ENCODE measurements at regions not wholly inside any gene's neighbourhood (a gene's known extent, or its start where the extent isn't known, plus 50 kb on each side); places are given as distances from the start of the nearest gene placed in this dataset.
"Not testable (repeated sequence)": the region's sequence is repeated elsewhere in the genome, so short reads cannot be mapped to it uniquely, and the experiment has no call there.

DNA sequence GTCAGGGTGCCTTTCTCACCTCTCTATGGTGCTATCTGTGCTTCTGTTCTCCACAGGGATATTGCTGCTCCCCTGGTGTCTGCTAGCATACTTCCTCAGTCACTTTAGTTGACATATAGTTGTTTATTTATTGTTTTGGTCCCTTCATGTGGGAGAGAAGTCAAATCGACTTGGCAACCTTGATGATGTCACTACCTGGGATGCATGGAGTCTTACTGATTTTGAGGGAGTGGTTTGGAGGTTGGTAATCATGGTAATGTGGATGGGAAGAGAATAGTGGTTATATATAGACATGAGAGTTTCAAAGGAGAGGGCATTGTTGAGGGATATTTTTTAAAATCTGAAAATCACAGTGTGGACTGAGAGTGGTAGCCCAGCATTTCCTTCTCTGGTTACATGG, 73.6 kb upstream of the FBXO33 start (continued):
- TF ChIP-seq, protein P1, sequence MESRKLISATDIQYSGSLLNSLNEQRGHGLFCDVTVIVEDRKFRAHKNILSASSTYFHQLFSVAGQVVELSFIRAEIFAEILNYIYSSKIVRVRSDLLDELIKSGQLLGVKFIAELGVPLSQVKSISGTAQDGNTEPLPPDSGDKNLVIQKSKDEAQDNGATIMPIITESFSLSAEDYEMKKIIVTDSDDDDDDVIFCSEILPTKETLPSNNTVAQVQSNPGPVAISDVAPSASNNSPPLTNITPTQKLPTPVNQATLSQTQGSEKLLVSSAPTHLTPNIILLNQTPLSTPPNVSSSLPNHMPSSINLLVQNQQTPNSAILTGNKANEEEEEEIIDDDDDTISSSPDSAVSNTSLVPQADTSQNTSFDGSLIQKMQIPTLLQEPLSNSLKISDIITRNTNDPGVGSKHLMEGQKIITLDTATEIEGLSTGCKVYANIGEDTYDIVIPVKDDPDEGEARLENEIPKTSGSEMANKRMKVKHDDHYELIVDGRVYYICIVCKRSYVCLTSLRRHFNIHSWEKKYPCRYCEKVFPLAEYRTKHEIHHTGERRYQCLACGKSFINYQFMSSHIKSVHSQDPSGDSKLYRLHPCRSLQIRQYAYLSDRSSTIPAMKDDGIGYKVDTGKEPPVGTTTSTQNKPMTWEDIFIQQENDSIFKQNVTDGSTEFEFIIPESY (IDR thresholded peaks at IDR 0.05) = no peak
- TF ChIP-seq HNF4A (conservative IDR thresholded peaks at IDR 0.05) = no peak
- no peak for TF ChIP-seq HNF4G (IDR thresholded peaks at IDR 0.05)
- no peak for TF ChIP-seq SP1 (IDR thresholded peaks at IDR 0.05)

DNA sequence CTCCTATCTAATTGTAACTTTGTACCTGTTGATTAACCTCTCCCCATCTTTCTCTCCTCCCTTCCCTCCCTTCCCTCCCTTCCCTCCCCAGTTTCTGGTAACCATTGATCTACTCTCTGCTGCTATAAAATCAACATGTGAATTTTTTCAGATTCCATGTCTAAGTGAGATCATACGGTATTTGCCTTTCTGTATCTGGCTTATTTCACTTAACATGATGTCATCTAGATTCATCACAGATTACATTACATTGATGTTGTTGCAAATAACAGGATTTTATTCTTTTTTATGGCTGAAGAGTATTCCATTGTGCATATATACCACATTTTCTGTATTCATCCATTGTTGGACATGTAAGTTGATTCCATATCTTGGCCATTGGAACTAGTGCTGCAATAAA, 68.0 kb upstream of the FBXO33 start:
- no peak for DNase-seq (ENCODE audit: low spot score)

GRCh38 chr14:39499514-39499913, 67.3 kb upstream of the FBXO33 start:
- Histone ChIP-seq H3K27me3 (ENCODE audit: control insufficient read depth in 4 of 4, insufficient read depth in 4 of 4, low read length in 3 of 4) (no peaks in the 10 kb centered on the region), H3K36me3 (ENCODE audit: control insufficient read depth in 4 of 4, insufficient read depth in 3 of 4, low read depth in 1 of 4, low read length in 3 of 4) (no peaks in the 10 kb centered on the region), H3K9ac (ENCODE audit: low read depth in 1 of 2, low read length in 2 of 2) (no peak overlapping the region), H3K27ac (ENCODE audit: low read depth in 1 of 2, low read length in 2 of 2) (no peak overlapping the region), H3K4me1 (ENCODE audit: control insufficient read depth in 4 of 4, insufficient read depth in 4 of 4, low read length in 3 of 4) (no peaks in the 10 kb centered on the region), H3K4me3 (ENCODE audit: low read depth in 1 of 3, low read length in 3 of 3) (no peak overlapping the region), H3K9me3 (ENCODE audit: control insufficient read depth in 4 of 4, low read length in 3 of 4) (no peaks in the 10 kb centered on the region)
- TF ChIP-seq JUND (IDR thresholded peaks at IDR 0.05) (no peak), EGR1 (IDR thresholded peaks at IDR 0.05; ENCODE audit: low read depth in 2 of 2) (no peak), NR2F2 (IDR thresholded peaks at IDR 0.05) (no peak), SP1 (IDR thresholded peaks at IDR 0.05) (no peak), YY1 (IDR thresholded peaks at IDR 0.05) (no peak), FOXA2 (IDR thresholded peaks at IDR 0.05) (no peak)
- no peak for DNase-seq (ENCODE audit: low spot score)

More for the DNA sequence above, 68.0 kb upstream of the FBXO33 start:
- Histone ChIP-seq H3K27me3 (ENCODE audit: control insufficient read depth in 4 of 4, insufficient read depth in 4 of 4, low read length in 3 of 4) (no peaks in the 10 kb centered on the region), H3K4me3 (ENCODE audit: low read depth in 1 of 3, low read length in 3 of 3) (no peak overlapping the region), H3K27ac (ENCODE audit: low read depth in 1 of 2, low read length in 2 of 2) (no peak overlapping the region), H3K36me3 (ENCODE audit: control insufficient read depth in 4 of 4, insufficient read depth in 3 of 4, low read depth in 1 of 4, low read length in 3 of 4) (peaks cover 0 to 1% (median 0%) of the 10 kb centered on the region in 4 donors), H3K9ac (ENCODE audit: low read depth in 1 of 2, low read length in 2 of 2) (no peak overlapping the region), H3K9me3 (ENCODE audit: control insufficient read depth in 4 of 4, low read length in 3 of 4) (no peaks in the 10 kb centered on the region), H3K4me1 (ENCODE audit: control insufficient read depth in 4 of 4, insufficient read depth in 4 of 4, low read length in 3 of 4) (no peaks in the 10 kb centered on the region)
- TF ChIP-seq SP1 (IDR thresholded peaks at IDR 0.05) = no peak
- no peak for TF ChIP-seq FOXA2 (IDR thresholded peaks at IDR 0.05)
- no peak for TF ChIP-seq NR2F2 (IDR thresholded peaks at IDR 0.05)
- no peak for TF ChIP-seq RAD21 (IDR thresholded peaks at IDR 0.05)
- TF ChIP-seq GABPA (IDR thresholded peaks at IDR 0.05 in 1 of 2, conservative IDR thresholded peaks at IDR 0.05 in 1 of 2) = no peak
- no peak for TF ChIP-seq YY1 (IDR thresholded peaks at IDR 0.05)
- WGBS = 91% methylated on average over 1 of the region's 1 CpG

- H3K36me3 ChIP-seq (ENCODE audit: control insufficient read depth in 4 of 4, insufficient read depth in 3 of 4, low read depth in 1 of 4, low read length in 3 of 4); H3K27ac ChIP-seq (ENCODE audit: low read depth in 1 of 2, low read length in 2 of 2); H3K4me1 ChIP-seq (ENCODE audit: control insufficient read depth in 4 of 4, insufficient read depth in 4 of 4, low read length in 3 of 4); H3K9ac ChIP-seq (ENCODE audit: low read depth in 1 of 2, low read length in 2 of 2); H3K9me3 ChIP-seq (ENCODE audit: control insufficient read depth in 4 of 4, low read length in 3 of 4); H3K4me3 ChIP-seq (ENCODE audit: low read depth in 1 of 3, low read length in 3 of 3); DNase-seq (ENCODE audit: low spot score); H3K27me3 ChIP-seq (ENCODE audit: control insufficient read depth in 4 of 4, insufficient read depth in 4 of 4, low read length in 3 of 4): not testable (repeated sequence)
- 84% methylated on average over 3 of the region's 3 CpGs for WGBS
Measured at GRCh38 chr14:39497677-39498076, 65.4 kb upstream of the FBXO33 start.

DNA sequence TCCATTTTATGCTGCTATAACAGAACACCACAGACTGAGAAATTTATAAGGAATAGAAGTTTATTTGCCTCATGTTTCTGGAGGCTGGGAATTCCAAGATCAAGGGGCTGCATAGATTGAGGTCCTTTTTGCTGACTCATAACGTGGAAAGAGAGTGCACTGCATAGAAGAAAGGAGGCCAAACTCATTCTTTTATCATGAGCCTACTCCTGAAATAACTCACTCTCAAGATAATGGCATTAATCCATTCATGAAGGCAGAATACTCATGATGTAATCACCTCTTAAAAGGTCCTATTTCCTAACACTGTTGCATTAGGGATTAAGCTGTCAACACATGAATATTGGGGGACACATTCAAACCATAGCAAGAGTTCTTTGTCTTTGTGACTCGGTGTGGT, 60.0 kb upstream of the FBXO33 start:
- Histone ChIP-seq H3K27me3 (ENCODE audit: control insufficient read depth in 4 of 4, insufficient read depth in 4 of 4, low read length in 3 of 4) (no peaks in the 10 kb centered on the region), H3K9me3 (ENCODE audit: control insufficient read depth in 4 of 4, low read length in 3 of 4) (no peaks in the 10 kb centered on the region), H3K27ac (ENCODE audit: low read depth in 1 of 2, low read length in 2 of 2) (no peak overlapping the region), H3K4me3 (ENCODE audit: low read depth in 1 of 3, low read length in 3 of 3) (no peak overlapping the region), H3K9ac (ENCODE audit: low read depth in 1 of 2, low read length in 2 of 2) (no peak overlapping the region), H3K36me3 (ENCODE audit: control insufficient read depth in 4 of 4, insufficient read depth in 3 of 4, low read depth in 1 of 4, low read length in 3 of 4) (no peaks in the 10 kb centered on the region), H3K4me1 (ENCODE audit: control insufficient read depth in 4 of 4, insufficient read depth in 4 of 4, low read length in 3 of 4) (no peaks in the 10 kb centered on the region)
- DNase-seq (ENCODE audit: low spot score) = no peak
- WGBS = 82% methylated on average over 2 of the region's 2 CpGs
- no peak for TF ChIP-seq NR2F2 (IDR thresholded peaks at IDR 0.05)
- no peak for TF ChIP-seq RAD21 (IDR thresholded peaks at IDR 0.05)
- TF ChIP-seq FOXA2 (IDR thresholded peaks at IDR 0.05) = no peak
- TF ChIP-seq SP1 (IDR thresholded peaks at IDR 0.05) = no peak
- no peak for TF ChIP-seq FOXA1 (IDR thresholded peaks at IDR 0.05)
- no peak for TF ChIP-seq CTCF (IDR thresholded peaks at IDR 0.05; ENCODE audit: low read depth, low read length, missing input control)
- TF ChIP-seq GABPA (IDR thresholded peaks at IDR 0.05 in 1 of 2, conservative IDR thresholded peaks at IDR 0.05 in 1 of 2) = no peak
